ENCODE measurements at regions not wholly inside any gene's neighbourhood (a gene's known extent, or its start where the extent isn't known, plus 50 kb on each side); places are given as distances from the start of the nearest gene placed in this dataset.

DNA sequence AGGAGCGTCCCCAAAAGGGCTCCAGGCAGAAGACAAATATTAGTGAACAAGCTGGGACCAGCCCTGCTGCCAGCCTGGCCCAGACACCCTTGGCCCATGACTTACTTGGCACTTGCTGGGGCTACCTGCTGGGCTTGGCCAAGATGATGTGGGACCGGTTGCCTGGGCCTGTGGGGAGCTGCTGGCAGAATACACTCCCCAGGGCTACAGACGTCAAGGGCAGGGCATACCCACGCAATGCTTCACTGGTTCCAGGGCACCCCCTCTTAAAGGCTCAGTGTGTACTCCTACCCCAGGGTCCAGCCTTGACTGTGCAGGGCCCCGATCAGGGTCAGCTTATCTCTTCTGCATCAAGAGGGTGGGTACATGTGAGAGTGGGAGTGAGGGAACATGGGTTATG lies 106.5 kb upstream of the SLC2A1 start:
- Histone ChIP-seq H3K9me3 (ENCODE audit: low read length) (no peaks in the 10 kb centered on the region), H3K79me2 (ENCODE audit: insufficient read depth, low read length) (no peaks in the 10 kb centered on the region), H3K27ac (ENCODE audit: extremely low read length, insufficient read depth, low read length) (no peak overlapping the region), H3K27me3 (ENCODE audit: control insufficient read depth in 1 of 2, insufficient read depth in 2 of 2, low read length in 2 of 2) (no peaks in the 10 kb centered on the region), H3K9ac (ENCODE audit: insufficient read depth, low read depth, low read length) (no peak overlapping the region), H3K4me1 (ENCODE audit: insufficient read depth, low read length) (peaks cover 62% of the 10 kb centered on the region), H3K36me3 (replicated peaks in 1 of 2; ENCODE audit: control insufficient read depth in 1 of 2, insufficient read depth in 2 of 2, low read length in 2 of 2) (no peaks in the 10 kb centered on the region), H3K4me2 (ENCODE audit: low read depth, low read length) (no peak overlapping the region), H2AFZ (ENCODE audit: low read length) (no peak overlapping the region), H4K20me1 (ENCODE audit: insufficient read depth, low read length) (no peaks in the 10 kb centered on the region), H3K4me3 (replicated peaks in 1 of 3; ENCODE audit: insufficient read depth in 1 of 3, low read depth in 2 of 3, low read length in 3 of 3) (no peak overlapping the region)
- ChIA-PET CTCF (ENCODE audit: low intra/inter-chr PET ratio, low total read pairs) (no interaction called here), POLR2A (no interaction called here)
- WGBS (ENCODE audit: low lambda C conversion rate): 90% methylated on average over 2 of the region's 5 CpGs
- no TSS peak for BruUV-seq (replicated peaks)
- FAIRE-seq (no peak), ATAC-seq (no peak), DNase-seq (ENCODE audit: low spot score) (no peak)
- in situ Hi-C loops (cut with HindIII; ENCODE audit: extremely low pct_ligation_motif_present, low pct_unique_long_range_greater_than_20kb) (no loop called here), intact Hi-C loops (cut with micrococcal nuclease; ENCODE audit: unreplicated experiment) (no loop called here)
- TF ChIP-seq ZFP37 (CRISPR knock-in tag; IDR thresholded peaks at IDR 0.05; ENCODE audit: borderline replicate concordance) (no peak), CAMTA2 (CRISPR knock-in tag; IDR thresholded peaks at IDR 0.05; ENCODE audit: borderline replicate concordance) (no peak), JUN (CRISPR knock-in tag; IDR thresholded peaks at IDR 0.05) (no peak), FOXP1 (IDR thresholded peaks at IDR 0.05) (no peak), FOXP1 (CRISPR knock-in tag; IDR thresholded peaks at IDR 0.05) (no peak), HNRNPL (IDR thresholded peaks at IDR 0.05; ENCODE audit: low read depth, low read length) (no peak), ZNF552 (CRISPR knock-in tag; IDR thresholded peaks at IDR 0.05; ENCODE audit: borderline replicate concordance) (no peak), ZNF230 (CRISPR knock-in tag; IDR thresholded peaks at IDR 0.05) (no peak), ZNF337 (CRISPR knock-in tag; IDR thresholded peaks at IDR 0.05; ENCODE audit: borderline replicate concordance, low read depth) (no peak), REL (CRISPR knock-in tag; conservative IDR thresholded peaks at IDR 0.05) (no peak)
- TF ChIP-seq, protein P1, sequence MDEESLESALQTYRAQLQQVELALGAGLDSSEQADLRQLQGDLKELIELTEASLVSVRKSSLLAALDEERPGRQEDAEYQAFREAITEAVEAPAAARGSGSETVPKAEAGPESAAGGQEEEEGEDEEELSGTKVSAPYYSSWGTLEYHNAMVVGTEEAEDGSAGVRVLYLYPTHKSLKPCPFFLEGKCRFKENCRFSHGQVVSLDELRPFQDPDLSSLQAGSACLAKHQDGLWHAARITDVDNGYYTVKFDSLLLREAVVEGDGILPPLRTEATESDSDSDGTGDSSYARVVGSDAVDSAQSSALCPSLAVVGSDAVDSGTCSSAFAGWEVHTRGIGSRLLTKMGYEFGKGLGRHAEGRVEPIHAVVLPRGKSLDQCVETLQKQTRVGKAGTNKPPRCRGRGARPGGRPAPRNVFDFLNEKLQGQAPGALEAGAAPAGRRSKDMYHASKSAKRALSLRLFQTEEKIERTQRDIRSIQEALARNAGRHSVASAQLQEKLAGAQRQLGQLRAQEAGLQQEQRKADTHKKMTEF (CRISPR knock-in tag; IDR thresholded peaks at IDR 0.05): no peak
- TF ChIP-seq, protein P2, sequence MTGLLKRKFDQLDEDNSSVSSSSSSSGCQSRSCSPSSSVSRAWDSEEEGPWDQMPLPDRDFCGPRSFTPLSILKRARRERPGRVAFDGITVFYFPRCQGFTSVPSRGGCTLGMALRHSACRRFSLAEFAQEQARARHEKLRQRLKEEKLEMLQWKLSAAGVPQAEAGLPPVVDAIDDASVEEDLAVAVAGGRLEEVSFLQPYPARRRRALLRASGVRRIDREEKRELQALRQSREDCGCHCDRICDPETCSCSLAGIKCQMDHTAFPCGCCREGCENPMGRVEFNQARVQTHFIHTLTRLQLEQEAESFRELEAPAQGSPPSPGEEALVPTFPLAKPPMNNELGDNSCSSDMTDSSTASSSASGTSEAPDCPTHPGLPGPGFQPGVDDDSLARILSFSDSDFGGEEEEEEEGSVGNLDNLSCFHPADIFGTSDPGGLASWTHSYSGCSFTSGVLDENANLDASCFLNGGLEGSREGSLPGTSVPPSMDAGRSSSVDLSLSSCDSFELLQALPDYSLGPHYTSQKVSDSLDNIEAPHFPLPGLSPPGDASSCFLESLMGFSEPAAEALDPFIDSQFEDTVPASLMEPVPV (CRISPR knock-in tag; IDR thresholded peaks at IDR 0.05): no peak
- TF ChIP-seq, protein P3, sequence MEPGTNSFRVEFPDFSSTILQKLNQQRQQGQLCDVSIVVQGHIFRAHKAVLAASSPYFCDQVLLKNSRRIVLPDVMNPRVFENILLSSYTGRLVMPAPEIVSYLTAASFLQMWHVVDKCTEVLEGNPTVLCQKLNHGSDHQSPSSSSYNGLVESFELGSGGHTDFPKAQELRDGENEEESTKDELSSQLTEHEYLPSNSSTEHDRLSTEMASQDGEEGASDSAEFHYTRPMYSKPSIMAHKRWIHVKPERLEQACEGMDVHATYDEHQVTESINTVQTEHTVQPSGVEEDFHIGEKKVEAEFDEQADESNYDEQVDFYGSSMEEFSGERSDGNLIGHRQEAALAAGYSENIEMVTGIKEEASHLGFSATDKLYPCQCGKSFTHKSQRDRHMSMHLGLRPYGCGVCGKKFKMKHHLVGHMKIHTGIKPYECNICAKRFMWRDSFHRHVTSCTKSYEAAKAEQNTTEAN (CRISPR knock-in tag; conservative IDR thresholded peaks at IDR 0.05): no peak
- TF ChIP-seq, protein P4, sequence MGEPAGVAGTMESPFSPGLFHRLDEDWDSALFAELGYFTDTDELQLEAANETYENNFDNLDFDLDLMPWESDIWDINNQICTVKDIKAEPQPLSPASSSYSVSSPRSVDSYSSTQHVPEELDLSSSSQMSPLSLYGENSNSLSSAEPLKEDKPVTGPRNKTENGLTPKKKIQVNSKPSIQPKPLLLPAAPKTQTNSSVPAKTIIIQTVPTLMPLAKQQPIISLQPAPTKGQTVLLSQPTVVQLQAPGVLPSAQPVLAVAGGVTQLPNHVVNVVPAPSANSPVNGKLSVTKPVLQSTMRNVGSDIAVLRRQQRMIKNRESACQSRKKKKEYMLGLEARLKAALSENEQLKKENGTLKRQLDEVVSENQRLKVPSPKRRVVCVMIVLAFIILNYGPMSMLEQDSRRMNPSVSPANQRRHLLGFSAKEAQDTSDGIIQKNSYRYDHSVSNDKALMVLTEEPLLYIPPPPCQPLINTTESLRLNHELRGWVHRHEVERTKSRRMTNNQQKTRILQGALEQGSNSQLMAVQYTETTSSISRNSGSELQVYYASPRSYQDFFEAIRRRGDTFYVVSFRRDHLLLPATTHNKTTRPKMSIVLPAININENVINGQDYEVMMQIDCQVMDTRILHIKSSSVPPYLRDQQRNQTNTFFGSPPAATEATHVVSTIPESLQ (CRISPR knock-in tag; conservative IDR thresholded peaks at IDR 0.05): no peak
- TF ChIP-seq, protein P5, sequence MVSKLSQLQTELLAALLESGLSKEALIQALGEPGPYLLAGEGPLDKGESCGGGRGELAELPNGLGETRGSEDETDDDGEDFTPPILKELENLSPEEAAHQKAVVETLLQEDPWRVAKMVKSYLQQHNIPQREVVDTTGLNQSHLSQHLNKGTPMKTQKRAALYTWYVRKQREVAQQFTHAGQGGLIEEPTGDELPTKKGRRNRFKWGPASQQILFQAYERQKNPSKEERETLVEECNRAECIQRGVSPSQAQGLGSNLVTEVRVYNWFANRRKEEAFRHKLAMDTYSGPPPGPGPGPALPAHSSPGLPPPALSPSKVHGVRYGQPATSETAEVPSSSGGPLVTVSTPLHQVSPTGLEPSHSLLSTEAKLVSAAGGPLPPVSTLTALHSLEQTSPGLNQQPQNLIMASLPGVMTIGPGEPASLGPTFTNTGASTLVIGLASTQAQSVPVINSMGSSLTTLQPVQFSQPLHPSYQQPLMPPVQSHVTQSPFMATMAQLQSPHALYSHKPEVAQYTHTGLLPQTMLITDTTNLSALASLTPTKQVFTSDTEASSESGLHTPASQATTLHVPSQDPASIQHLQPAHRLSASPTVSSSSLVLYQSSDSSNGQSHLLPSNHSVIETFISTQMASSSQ (IDR thresholded peaks at IDR 0.05; ENCODE audit: low read depth): no peak
- TF ChIP-seq, protein P5 (CRISPR knock-in tag; IDR thresholded peaks at IDR 0.05; ENCODE audit: borderline replicate concordance): no peak

All from HepG2 (cell line).